ENCODE measurements at regions not wholly inside any gene's neighbourhood (a gene's known extent, or its start where the extent isn't known, plus 50 kb on each side); places are given as distances from the start of the nearest gene placed in this dataset.

DNA sequence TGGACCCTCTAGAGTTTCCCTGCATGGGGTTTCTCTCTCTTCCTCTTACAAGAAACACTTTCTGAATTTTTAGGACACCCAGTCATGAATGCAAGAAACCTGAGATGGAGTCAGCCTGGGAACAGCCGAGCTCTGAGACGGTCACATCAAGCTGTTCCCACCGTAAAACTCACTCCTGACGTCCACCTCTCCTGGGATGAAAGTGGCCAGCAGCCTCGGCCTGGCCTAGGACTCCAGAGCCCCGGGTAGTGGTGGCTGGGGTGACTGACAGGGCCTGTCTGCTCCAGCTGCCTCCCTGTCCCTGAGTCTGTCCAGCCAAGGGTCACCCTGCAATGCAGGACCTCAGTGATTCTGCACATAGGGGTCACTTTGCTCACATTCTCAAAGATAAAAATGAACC lies 217.8 kb downstream of the SHOX start (continued):
- TF ChIP-seq PPARA (CRISPR knock-in tag; IDR thresholded peaks at IDR 0.05; ENCODE audit: borderline replicate concordance) (no peak), ZFP30 (CRISPR knock-in tag; IDR thresholded peaks at IDR 0.05) (no peak), ZNF8 (CRISPR knock-in tag; IDR thresholded peaks at IDR 0.05) (no peak), ZNF565 (CRISPR knock-in tag; conservative IDR thresholded peaks at IDR 0.05; ENCODE audit: low read depth) (no peak), BACH2 (CRISPR knock-in tag; IDR thresholded peaks at IDR 0.05; ENCODE audit: borderline replicate concordance) (no peak), ISL1 (CRISPR knock-in tag; IDR thresholded peaks at IDR 0.05) (no peak), ESRRG (CRISPR knock-in tag; IDR thresholded peaks at IDR 0.05) (no peak), CSDC2 (CRISPR knock-in tag; IDR thresholded peaks at IDR 0.05) (no peak)

GRCh38 chrX:843306-843705 lies 212.7 kb downstream of the SHOX start:
- no peak for ATAC-seq
- TF ChIP-seq TOX (CRISPR knock-in tag; IDR thresholded peaks at IDR 0.05; ENCODE audit: borderline replicate concordance) = no peak
- no peak for TF ChIP-seq POU6F1 (CRISPR knock-in tag; IDR thresholded peaks at IDR 0.05; ENCODE audit: borderline replicate concordance, low read depth)
- TF ChIP-seq ZFP3 (CRISPR knock-in tag; IDR thresholded peaks at IDR 0.05) = no peak
- TF ChIP-seq CSDC2 (CRISPR knock-in tag; IDR thresholded peaks at IDR 0.05) = no peak
- TF ChIP-seq GLIS3 (CRISPR knock-in tag; IDR thresholded peaks at IDR 0.05) = no peak
- TF ChIP-seq TCF4 (CRISPR knock-in tag; IDR thresholded peaks at IDR 0.05; ENCODE audit: borderline replicate concordance) = no peak
- TF ChIP-seq ZNF70 (CRISPR knock-in tag; IDR thresholded peaks at IDR 0.05) = no peak
- no peak for TF ChIP-seq PATZ1 (CRISPR knock-in tag; IDR thresholded peaks at IDR 0.05; ENCODE audit: borderline replicate concordance)
- TF ChIP-seq BACH2 (CRISPR knock-in tag; IDR thresholded peaks at IDR 0.05; ENCODE audit: borderline replicate concordance) = no peak
- TF ChIP-seq, protein P1, sequence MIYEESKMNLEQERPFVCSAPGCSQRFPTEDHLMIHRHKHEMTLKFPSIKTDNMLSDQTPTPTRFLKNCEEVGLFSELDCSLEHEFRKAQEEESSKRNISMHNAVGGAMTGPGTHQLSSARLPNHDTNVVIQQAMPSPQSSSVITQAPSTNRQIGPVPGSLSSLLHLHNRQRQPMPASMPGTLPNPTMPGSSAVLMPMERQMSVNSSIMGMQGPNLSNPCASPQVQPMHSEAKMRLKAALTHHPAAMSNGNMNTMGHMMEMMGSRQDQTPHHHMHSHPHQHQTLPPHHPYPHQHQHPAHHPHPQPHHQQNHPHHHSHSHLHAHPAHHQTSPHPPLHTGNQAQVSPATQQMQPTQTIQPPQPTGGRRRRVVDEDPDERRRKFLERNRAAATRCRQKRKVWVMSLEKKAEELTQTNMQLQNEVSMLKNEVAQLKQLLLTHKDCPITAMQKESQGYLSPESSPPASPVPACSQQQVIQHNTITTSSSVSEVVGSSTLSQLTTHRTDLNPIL (CRISPR knock-in tag; IDR thresholded peaks at IDR 0.05; ENCODE audit: low read depth) = no peak
- TF ChIP-seq OSR1 (CRISPR knock-in tag; IDR thresholded peaks at IDR 0.05) = no peak
- no peak for TF ChIP-seq TSHZ2 (CRISPR knock-in tag; IDR thresholded peaks at IDR 0.05)
- TF ChIP-seq ISL1 (CRISPR knock-in tag; IDR thresholded peaks at IDR 0.05) = no peak
- TF ChIP-seq ZFP30 (CRISPR knock-in tag; IDR thresholded peaks at IDR 0.05) = no peak
- no peak for TF ChIP-seq ZNF8 (CRISPR knock-in tag; IDR thresholded peaks at IDR 0.05)
- TF ChIP-seq SNAI2 (CRISPR knock-in tag; IDR thresholded peaks at IDR 0.05) = no peak
- TF ChIP-seq CSRNP3 (CRISPR knock-in tag; IDR thresholded peaks at IDR 0.05) = no peak

DNA sequence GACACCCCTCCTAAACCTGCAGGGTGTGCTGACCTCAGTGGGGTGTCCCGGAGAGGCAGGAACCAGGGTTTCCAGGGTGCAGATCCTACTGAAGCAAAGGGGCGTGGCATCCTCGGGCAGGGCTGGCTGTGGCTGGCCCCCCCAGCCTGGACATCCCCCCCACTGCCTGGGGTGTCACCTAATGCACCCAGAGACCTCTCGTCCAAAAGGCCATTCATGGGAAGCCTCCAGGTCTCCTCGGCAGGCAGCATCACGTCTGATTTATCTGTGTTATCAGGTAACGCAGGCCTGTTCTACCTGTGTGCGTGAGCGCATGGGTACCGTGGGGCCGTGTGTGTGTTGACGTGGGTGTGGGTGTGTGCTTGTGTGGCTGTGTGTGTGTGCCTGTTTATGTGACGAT lies 210.0 kb downstream of the SHOX start:
- no peak for ATAC-seq
- TF ChIP-seq ARNTL (CRISPR knock-in tag; IDR thresholded peaks at IDR 0.05; ENCODE audit: borderline replicate concordance, low read depth) (no peak), BACH2 (CRISPR knock-in tag; IDR thresholded peaks at IDR 0.05; ENCODE audit: borderline replicate concordance) (no peak), GLIS3 (CRISPR knock-in tag; IDR thresholded peaks at IDR 0.05) (no peak), CSDC2 (CRISPR knock-in tag; IDR thresholded peaks at IDR 0.05) (no peak), ZNF70 (CRISPR knock-in tag; IDR thresholded peaks at IDR 0.05) (no peak), TOX (CRISPR knock-in tag; IDR thresholded peaks at IDR 0.05; ENCODE audit: borderline replicate concordance) (no peak), PATZ1 (CRISPR knock-in tag; IDR thresholded peaks at IDR 0.05; ENCODE audit: borderline replicate concordance) (no peak), ISL1 (CRISPR knock-in tag; IDR thresholded peaks at IDR 0.05) (no peak), TCF4 (CRISPR knock-in tag; IDR thresholded peaks at IDR 0.05; ENCODE audit: borderline replicate concordance) (no peak), TSHZ2 (CRISPR knock-in tag; IDR thresholded peaks at IDR 0.05) (no peak), CSRNP3 (CRISPR knock-in tag; IDR thresholded peaks at IDR 0.05) (no peak), OSR1 (CRISPR knock-in tag; IDR thresholded peaks at IDR 0.05) (no peak)
